A549 (cell line): ENCODE measurements at regions not wholly inside any gene's neighbourhood (a gene's known extent, or its start where the extent isn't known, plus 50 kb on each side); places are given as distances from the start of the nearest gene placed in this dataset.

ENCODE experiments used
- ATAC-seq, 2 experiments: fragments of 200-7000 bp in 1 of 2; fragments of >200 bp in 1 of 2; cut with Nextera tagmentation in 1 of 2; cut with Tn5 transposase in 1 of 2; 3 replicates each; pipeline versions ENCODE4 v1.8.0 to v1.9.1; 2018 to 2020; ENCODE audit warnings: mild to moderate bottlenecking in 1 of 2, moderate library complexity in 1 of 2
- CTCF ChIA-PET: fragments of 300-600 bp; sonication (Branson Sonifier 250); formaldehyde crosslinking; extraction: SDS; loops from one replicate; lab custom pipeline; 2021; ENCODE audit warnings: antibody characterized with exemption, inconsistent platforms; lab: Yijun Ruan, JAX
- POLR2A ChIA-PET: fragments of 350-600 bp; formaldehyde crosslinking; extraction: SDS; loops from one replicate; lab custom pipeline; 2021; ENCODE audit warnings: antibody characterized with exemption, inconsistent platforms; lab: Yijun Ruan, JAX
- DNase-seq, 2 experiments: peaks; one replicate each; pipeline versions ENCODE4 v3.0.0 to v3.0.0-alpha.2; 2011 to 2016; ENCODE audit warnings: low read depth in 1 of 2, low spot score in 1 of 2
- FAIRE-seq: peaks from 2 replicates; lab custom pipeline; 2011; peaks lifted over from hg19 to GRCh38; lab: Jason Lieb, UNC
- H3K27ac ChIP-seq, 2 experiments: fragments of >200 bp; sonication (Bioruptor Twin); formaldehyde crosslinking; 3 replicates each; pipeline ENCODE4 v1.5.1; 2016 to 2017
- H3K4me1 ChIP-seq: fragments of >200 bp; sonication (Bioruptor Twin); formaldehyde crosslinking; 3 replicates; pipeline ENCODE4 v1.6.1; 2016
- H3K4me2 ChIP-seq: fragments of >200 bp; sonication (Bioruptor Twin); formaldehyde crosslinking; 3 replicates; pipeline ENCODE4 v1.6.1; 2016
- H3K4me3 ChIP-seq: fragments of >200 bp; sonication (Bioruptor Twin); formaldehyde crosslinking; 3 replicates; pipeline ENCODE4 v1.5.1; 2016
- H3K9me3 ChIP-seq: fragments of >200 bp; sonication (Bioruptor Twin); formaldehyde crosslinking; 3 replicates; pipeline ENCODE4 v1.6.1; 2016
- ATOH8 ChIP-seq: fragments of 250-450 bp; sonication (Bioruptor Pico); IDR thresholded peaks from 2 replicates; pipeline ENCODE4 v1.5.0; 2020; ENCODE audit warnings: low read depth, mild to moderate bottlenecking, moderate library complexity
- BHLHE40 ChIP-seq: IDR thresholded peaks from 2 replicates; pipeline ENCODE4 v1.6.1; 2012; ENCODE audit warnings: low read depth, low read length, inconsistent platforms
- CBX2 ChIP-seq: fragments of 200-600 bp; sonication (generic); IDR thresholded peaks from 2 replicates; pipeline ENCODE4 v1.6.1; 2016; ENCODE audit warnings: low read depth, mild to moderate bottlenecking, borderline replicate concordance
- CEBPB ChIP-seq, 2 experiments: fragments of >200 bp in 1 of 2; sonication (Bioruptor Twin) in 1 of 2; formaldehyde crosslinking in 1 of 2; IDR thresholded peaks; 2 replicates each; pipeline ENCODE4 v1.6.1; 2012 to 2016
- CHD2 ChIP-seq: fragments of 150-350 bp; IDR thresholded peaks from 2 replicates; pipeline ENCODE4 v1.6.1; 2014; ENCODE audit warnings: low read length; ENCODE audit not compliant: partially characterized antibody
- CHD4 ChIP-seq: fragments of 200-600 bp; sonication (generic); IDR thresholded peaks from 2 replicates; pipeline ENCODE4 v1.6.1; 2016; ENCODE audit warnings: antibody characterized with exemption, mild to moderate bottlenecking, borderline replicate concordance
- E2F6 ChIP-seq: IDR thresholded peaks from 2 replicates; pipeline ENCODE4 v1.6.1; 2012; ENCODE audit warnings: low read depth, borderline replicate concordance
- ELK1 ChIP-seq: fragments of 150-350 bp; IDR thresholded peaks from 2 replicates; pipeline ENCODE4 v1.6.1; 2014; ENCODE audit warnings: low read depth, mild to moderate bottlenecking, low read length
- FOSL2 ChIP-seq, 2 experiments: fragments of 450-650 bp in 1 of 2; fragments of >200 bp in 1 of 2; sonication (Bioruptor Twin) in 1 of 2; formaldehyde crosslinking; IDR thresholded peaks; 2 replicates each; pipeline versions ENCODE4 v1.5.0 to v1.6.1; 2016 to 2020; ENCODE audit warnings: mild to moderate bottlenecking in 1 of 2, moderate library complexity in 1 of 2
- HES2 ChIP-seq: fragments of >200 bp; sonication (Bioruptor Twin); formaldehyde crosslinking; IDR thresholded peaks from 2 replicates; pipeline ENCODE4 v1.6.1; 2016
- HMGXB4 ChIP-seq: fragments of 250-450 bp; sonication (Bioruptor Pico); IDR thresholded peaks from 2 replicates; pipeline ENCODE4 v1.5.0; 2021; ENCODE audit warnings: mild to moderate bottlenecking, moderate library complexity, borderline replicate concordance
- HOXA7 ChIP-seq: fragments of 250-450 bp; sonication (Bioruptor Pico); IDR thresholded peaks from 2 replicates; pipeline ENCODE4 v1.5.0; 2020; ENCODE audit warnings: mild to moderate bottlenecking, moderate library complexity
- HOXB5 ChIP-seq: fragments of 250-450 bp; sonication (Bioruptor Pico); IDR thresholded peaks from 2 replicates; pipeline ENCODE4 v1.5.0; 2020; ENCODE audit warnings: mild to moderate bottlenecking, moderate library complexity
- JUNB ChIP-seq: fragments of >200 bp; sonication (Bioruptor Twin); formaldehyde crosslinking; IDR thresholded peaks from 2 replicates; pipeline ENCODE4 v1.6.1; 2016
- KDM5A ChIP-seq: fragments of 200-600 bp; sonication (generic); IDR thresholded peaks from 2 replicates; pipeline ENCODE4 v1.6.1; 2016; ENCODE audit warnings: antibody characterized with exemption, mild to moderate bottlenecking
- MAFK ChIP-seq: fragments of 450-650 bp; IDR thresholded peaks from 2 replicates; pipeline ENCODE4 v1.6.1; 2014; ENCODE audit not compliant: partially characterized antibody
- MYC ChIP-seq: IDR thresholded peaks from 2 replicates; pipeline ENCODE4 v1.6.1; 2012; ENCODE audit warnings: mild to moderate bottlenecking, inconsistent platforms, low read length, improper control_type of control experiment, borderline replicate concordance
- NFE2L2 ChIP-seq: fragments of 150-350 bp; conservative IDR thresholded peaks from 2 replicates; pipeline ENCODE4 v1.6.1; 2014; ENCODE audit warnings: low read length
- NR3C1 ChIP-seq: fragments of >200 bp; sonication (Bioruptor Twin); formaldehyde crosslinking; IDR thresholded peaks from 3 replicates; pipeline ENCODE4 v1.6.1; 2017
- PHF8 ChIP-seq: fragments of 200-600 bp; sonication (generic); IDR thresholded peaks from 2 replicates; pipeline ENCODE4 v1.6.1; 2016; ENCODE audit warnings: low read depth, mild to moderate bottlenecking, antibody characterized with exemption, moderate library complexity, borderline replicate concordance
- POLR2A ChIP-seq: IDR thresholded peaks from 2 replicates; pipeline ENCODE4 v1.6.1; 2012; ENCODE audit warnings: mild to moderate bottlenecking, low read length
- RAD21 ChIP-seq, 2 experiments: fragments of >200 bp in 1 of 2; sonication (Bioruptor Twin) in 1 of 2; formaldehyde crosslinking in 1 of 2; IDR thresholded peaks in 1 of 2; conservative IDR thresholded peaks in 1 of 2; 2 replicates in 1 of 2; 3 replicates in 1 of 2; pipeline ENCODE4 v1.6.1; 2012 to 2018; ENCODE audit warnings: inconsistent platforms in 1 of 2
- SMC3 ChIP-seq: fragments of >200 bp; sonication (Bioruptor Twin); formaldehyde crosslinking; IDR thresholded peaks from 3 replicates; pipeline ENCODE4 v1.6.1; 2018; ENCODE audit warnings: inconsistent platforms
- TP53 ChIP-seq: fragments of 250-450 bp; sonication (Bioruptor Pico); IDR thresholded peaks from 2 replicates; pipeline ENCODE4 v1.5.0; 2021; ENCODE audit warnings: mild to moderate bottlenecking, moderate library complexity
- ZFP36 ChIP-seq: fragments of 450-650 bp; IDR thresholded peaks from 2 replicates; pipeline ENCODE4 v1.6.1; 2014; ENCODE audit warnings: borderline replicate concordance; ENCODE audit not compliant: partially characterized antibody
- ZSCAN20 ChIP-seq: fragments of 250-450 bp; sonication (Bioruptor Pico); IDR thresholded peaks from 2 replicates; pipeline ENCODE4 v1.8.0; 2022; ENCODE audit warnings: mild to moderate bottlenecking, moderate library complexity
- WGBS: methylation state at CpG from one replicate; pipeline ENCODE4 v1.1.6; 2017; ENCODE audit errors: missing lambda C conversion rate; 5-methylcytosine and 5-hydroxymethylcytosine counted together

- WGBS, result 31% methylated on average over 15 of the region's 16 CpGs
- H3K4me3 ChIP-seq, result no peak overlapping the region
- no peaks in the 10 kb centered on the region for H3K4me1 ChIP-seq
- H3K4me2 ChIP-seq, result no peak overlapping the region
- no peak for ATAC-seq
- no peaks in the 10 kb centered on the region for H3K9me3 ChIP-seq
- no peak overlapping the region for H3K27ac ChIP-seq
- ChIA-PET CTCF (no interaction called here), POLR2A (no interaction called here)
- FAIRE-seq, result no peak
- no peak for DNase-seq
- no peak for TF ChIP-seq NR3C1
- TF ChIP-seq KDM5A, result no peak
- TF ChIP-seq ELK1, result no peak
- TF ChIP-seq JUNB, result no peak
- TF ChIP-seq HOXB5 (CRISPR knock-in tag), result no peak
- no peak for TF ChIP-seq TP53 (CRISPR knock-in tag)
- no peak for TF ChIP-seq ZFP36
- no peak for TF ChIP-seq BHLHE40
- TF ChIP-seq NFE2L2, result no peak
- no peak for TF ChIP-seq ATOH8 (CRISPR knock-in tag)
- TF ChIP-seq CEBPB (IDR thresholded peaks at IDR 0.05), result no peak
- no peak for TF ChIP-seq HES2
These were observed 240.8 kb downstream of the TEX29 start for GRCh38 chr13:111561091-111561781.

- Histone ChIP-seq H3K4me2 (no peak overlapping the region), H3K4me1 (no peaks in the 10 kb centered on the region), H3K27ac (no peak overlapping the region), H3K9me3 (no peaks in the 10 kb centered on the region), H3K4me3 (no peak overlapping the region)
- FAIRE-seq, result no peak
- ChIA-PET POLR2A (no interaction called here), CTCF (interaction anchor here (0.6 kb wide), 1 partner anchor 401 kb away, joined by 3 read pairs; no protein-coding TSS in a partner anchor)
- 29% methylated on average over 4 of the region's 4 CpGs for WGBS
- DNase-seq, result no peak
- TF ChIP-seq CHD2 (no peak), PHF8 (no peak), MYC (no peak), POLR2A (no peak), SMC3 (no peak), CHD4 (no peak), MAFK (no peak), ZSCAN20 (CRISPR knock-in tag) (no peak)
- no peak for ATAC-seq
These were observed 242.3 kb downstream of the TEX29 start for GRCh38 chr13:111562716-111563115.

GRCh38 chr13:111564606-111565005 is 244.2 kb downstream of the TEX29 start:
- CTCF ChIA-PET, result no interaction called here
- no peak for TF ChIP-seq ZFP36
- TF ChIP-seq RAD21 (conservative IDR thresholded peaks at IDR 0.05 in 1 of 2, IDR thresholded peaks at IDR 0.05 in 1 of 2), result no peak
- TF ChIP-seq HMGXB4 (CRISPR knock-in tag), result no peak
- TF ChIP-seq CHD2, result no peak
- TF ChIP-seq PHF8, result no peak
- no peak for TF ChIP-seq HOXA7
- no peak for TF ChIP-seq E2F6
- TF ChIP-seq MYC, result no peak
- no peak for TF ChIP-seq ATOH8 (CRISPR knock-in tag)
- TF ChIP-seq FOSL2 (IDR thresholded peaks at IDR 0.05), result no peak
- no peak for TF ChIP-seq FOSL2 (CRISPR knock-in tag; IDR thresholded peaks at IDR 0.05)
- no peak for TF ChIP-seq CBX2
- no peak for FAIRE-seq
- no peak overlapping the region for H3K27ac ChIP-seq
- POLR2A ChIA-PET, result no interaction called here
- H3K4me2 ChIP-seq, result no peak overlapping the region
- no peaks in the 10 kb centered on the region for H3K9me3 ChIP-seq
- no peak for ATAC-seq
- H3K4me1 ChIP-seq, result no peaks in the 10 kb centered on the region
- 11% methylated on average over 8 of the region's 8 CpGs for WGBS
- no peak overlapping the region for H3K4me3 ChIP-seq
- no peak for DNase-seq
